Stimulated activated CD4-positive, alpha-beta T cell treated with anti-CD3 and anti-CD28 coated beads, Interleukin-1b, Interleukin-23, amount 100 ng/mL, for 1 hour (primary cell): ENCODE measurements at regions not wholly inside any gene's neighbourhood (a gene's known extent, or its start where the extent isn't known, plus 50 kb on each side); places are given as distances from the start of the nearest gene placed in this dataset.

Experiments
- DNase-seq, 2 donors: peaks; one replicate each; pipeline ENCODE4 v3.0.0-alpha.2; 2020; ENCODE audit warnings: low read depth in 2 of 2

DNA sequence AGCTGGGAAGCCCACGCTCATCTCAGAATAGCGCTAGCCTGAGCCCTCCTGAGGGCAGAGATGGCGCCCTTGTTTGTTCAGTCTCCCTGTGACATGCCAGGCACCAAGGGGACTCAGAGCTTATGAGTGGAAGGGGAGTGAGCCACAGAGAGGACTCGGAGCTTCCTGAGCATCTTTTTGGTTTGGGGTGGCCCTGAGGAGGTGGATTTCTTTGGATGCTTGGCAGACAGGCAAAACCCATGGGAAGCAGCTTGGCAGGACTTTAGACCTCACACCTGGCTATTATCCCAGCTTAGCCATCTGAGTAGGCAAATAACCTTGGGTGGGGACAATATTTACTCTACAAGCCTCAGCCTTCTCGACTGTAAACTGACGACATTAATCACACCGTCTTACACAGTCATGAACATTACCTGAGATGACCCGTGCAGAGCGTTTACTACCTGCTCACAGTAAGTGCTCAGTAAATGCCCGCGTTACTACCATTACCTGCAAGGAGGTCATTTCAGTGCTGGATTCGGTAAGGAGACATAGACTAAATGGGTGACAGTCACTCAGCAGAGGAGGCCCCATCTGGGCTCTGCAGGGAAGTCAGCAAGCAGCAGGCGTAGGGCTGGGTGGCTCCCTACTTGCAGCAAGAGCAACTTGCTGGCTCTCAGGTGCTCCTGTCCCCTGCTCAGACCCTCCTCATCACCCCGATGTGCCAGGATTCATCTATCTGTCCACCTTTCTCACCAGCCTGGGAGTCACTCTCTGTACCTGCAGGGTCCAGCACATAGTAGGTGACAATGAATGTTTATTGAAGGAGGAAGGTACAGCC is 54.9 kb downstream of the KLHDC7A start:
- DNase-seq = no peak

DNA sequence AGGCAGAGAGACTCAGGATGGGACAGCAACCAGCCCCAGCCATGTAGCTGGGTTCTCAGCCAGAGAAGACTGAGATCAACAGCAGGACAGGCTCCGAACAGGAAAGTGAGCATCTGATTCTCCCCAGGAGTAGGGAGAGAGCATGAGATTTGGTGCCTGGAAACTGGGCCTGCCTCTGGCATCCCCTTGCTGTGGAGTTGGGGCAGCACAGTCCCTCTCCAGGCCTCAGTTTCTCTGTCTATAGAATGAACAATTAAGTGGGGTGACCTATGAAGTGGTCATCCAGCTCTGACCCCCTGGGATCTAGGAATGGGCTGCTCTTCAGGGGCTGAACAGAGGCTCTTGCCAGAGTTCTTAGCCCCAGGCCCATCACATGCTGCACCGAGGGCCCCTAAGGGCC is 55.6 kb downstream of the KLHDC7A start:
- no peak for DNase-seq

DNA sequence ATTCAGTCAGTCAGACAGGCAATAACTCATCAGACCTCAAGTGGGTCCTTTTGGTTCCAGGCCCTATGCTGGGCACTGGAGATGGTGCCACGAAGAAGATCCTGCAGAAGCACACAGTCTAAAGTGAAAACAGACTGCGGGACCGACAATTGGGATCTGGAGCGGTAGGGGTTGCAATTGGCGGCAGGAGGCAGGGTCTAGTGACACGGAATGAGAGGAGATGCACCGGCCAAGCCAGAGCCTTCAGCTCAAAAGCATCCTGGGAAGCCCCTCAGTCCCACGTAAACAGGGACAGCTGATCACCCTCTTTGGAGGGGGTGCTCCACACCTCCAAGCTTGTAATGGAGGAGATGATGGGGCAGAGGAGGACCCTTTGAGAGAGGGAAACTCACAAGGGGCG is 56.2 kb downstream of the KLHDC7A start:
- no peak for DNase-seq

DNA sequence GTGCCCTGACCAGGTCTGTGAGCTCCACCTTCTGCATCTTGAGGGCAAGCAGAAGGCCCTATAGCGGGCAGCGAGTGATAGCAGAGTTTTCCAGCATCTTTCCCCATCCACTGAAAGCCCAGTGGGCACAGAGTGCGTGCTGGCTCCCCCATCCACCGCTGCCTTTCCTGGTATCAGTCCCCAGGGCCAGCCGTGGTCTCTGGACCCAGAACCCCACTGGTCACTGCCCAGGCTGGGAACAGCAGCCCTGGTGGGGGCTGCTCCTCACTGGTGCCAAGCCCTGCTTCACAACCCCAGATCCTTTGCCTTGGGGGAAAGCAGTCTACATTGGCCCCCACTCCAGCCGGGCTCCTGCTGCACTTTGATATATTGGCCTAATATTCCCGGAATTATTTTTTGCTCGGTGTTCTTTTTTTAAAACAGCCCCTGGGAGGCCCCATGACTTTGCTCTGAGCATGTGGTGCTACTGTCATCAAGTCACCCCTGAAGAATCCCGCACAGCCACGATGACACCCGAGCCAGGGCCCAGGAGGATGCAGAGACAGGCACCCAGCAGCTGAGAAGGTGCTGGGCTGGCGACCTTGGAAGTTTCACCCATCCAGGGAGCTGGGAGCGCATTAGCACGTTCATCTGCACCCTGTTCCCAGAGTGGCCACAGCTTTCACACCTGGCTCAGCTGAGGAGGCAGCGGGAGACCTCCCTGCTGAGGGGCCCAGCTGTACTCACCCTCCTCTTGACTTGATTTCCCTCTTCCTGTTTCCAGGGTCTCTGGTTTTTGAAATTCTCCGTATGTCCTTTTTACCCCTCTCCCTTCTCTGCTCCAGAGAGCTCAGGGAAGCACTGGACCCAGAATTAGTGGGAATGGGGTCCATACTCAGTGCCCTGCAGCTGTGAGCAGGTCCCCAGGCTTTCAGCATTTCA is 56.9 kb downstream of the KLHDC7A start:
- DNase-seq = no peak

- no peak for DNase-seq
Observed at GRCh38 chr1:18539171-18539570, 58.4 kb downstream of the KLHDC7A start.

DNA sequence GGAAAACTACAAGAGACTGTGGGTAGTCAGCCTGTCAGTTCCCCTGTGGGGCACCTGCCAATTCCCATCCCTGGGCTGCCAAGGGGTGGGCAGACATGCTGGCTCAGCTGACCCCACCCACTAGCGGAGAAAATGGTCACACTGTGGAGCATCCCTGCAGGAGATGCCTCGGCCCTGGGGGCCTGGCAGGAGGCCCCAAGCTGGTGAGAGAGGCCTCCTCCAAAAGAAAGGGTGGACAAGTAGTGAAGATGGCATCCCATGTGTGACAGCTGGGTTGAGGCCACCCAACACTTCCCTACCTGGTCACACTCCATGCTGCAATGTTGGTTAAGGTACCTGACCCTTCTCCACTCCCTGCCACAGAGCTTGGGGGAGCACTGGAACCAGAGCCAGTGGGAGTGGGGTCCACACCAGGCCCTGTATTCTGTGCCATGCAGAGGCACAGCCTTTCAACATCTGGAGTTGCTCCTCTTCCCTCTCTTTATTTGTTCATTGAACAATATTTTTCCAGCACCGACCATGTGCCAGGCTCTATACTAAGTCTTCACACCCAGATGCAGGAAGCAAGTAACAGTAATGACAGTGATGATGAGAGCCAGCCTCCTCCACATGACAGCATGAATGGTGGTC is 59.5 kb downstream of the KLHDC7A start:
- DNase-seq = no peak

DNA sequence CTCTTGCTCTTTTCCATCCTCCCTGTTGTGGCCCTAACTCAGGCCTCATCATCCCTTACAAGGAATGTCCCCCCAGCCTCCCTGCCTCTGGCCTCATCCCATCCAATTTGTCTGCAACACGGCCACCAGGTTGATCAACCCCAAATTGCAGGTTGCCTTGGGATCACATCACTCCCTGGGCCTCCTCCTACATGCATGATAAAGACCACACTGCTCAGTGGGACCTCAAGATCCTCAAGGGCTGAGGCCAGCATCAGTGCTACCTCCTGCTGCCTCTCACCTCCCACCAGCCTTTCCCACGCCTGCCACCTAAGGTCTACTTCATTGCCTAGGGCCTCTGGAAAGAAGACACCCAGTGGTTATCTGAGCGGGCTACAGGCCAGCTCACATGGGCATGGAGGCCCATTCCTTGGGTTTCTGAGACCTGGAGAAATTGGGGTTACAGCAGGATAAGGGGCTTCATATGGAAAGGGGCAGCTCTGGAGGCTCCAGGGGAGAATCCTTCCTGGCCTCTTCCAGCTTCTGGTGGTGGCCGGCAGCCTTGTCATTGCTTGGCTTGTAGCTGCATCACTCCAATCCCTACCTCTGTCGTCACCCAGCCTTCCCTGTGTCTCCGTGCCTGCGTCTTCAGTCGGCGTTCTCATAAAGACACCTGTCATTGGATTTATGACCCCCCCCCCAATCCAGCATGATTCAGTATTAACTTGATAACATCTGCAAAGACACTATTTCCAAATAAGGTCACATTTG is 60.5 kb downstream of the KLHDC7A start:
- DNase-seq = no peak

DNA sequence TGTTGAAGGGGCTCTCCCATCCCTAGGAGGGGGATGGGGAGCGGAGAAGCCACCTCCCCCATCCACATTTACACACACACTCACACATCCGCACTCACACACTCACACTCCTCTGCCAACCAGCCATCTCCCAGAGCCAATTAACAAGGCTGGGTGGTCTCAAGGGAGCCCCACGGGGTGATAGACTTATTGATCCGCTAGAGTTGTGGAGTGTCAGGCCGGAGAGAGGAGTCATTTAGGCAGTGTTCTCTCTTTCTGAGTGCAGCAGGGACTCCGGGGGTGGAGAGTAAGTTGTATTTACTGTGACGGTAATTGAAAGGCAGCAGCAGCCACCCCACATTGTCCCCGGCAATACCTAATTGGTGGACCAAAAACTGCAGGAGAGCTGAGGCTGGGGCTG is 61.6 kb downstream of the KLHDC7A start:
- DNase-seq = no peak

DNA sequence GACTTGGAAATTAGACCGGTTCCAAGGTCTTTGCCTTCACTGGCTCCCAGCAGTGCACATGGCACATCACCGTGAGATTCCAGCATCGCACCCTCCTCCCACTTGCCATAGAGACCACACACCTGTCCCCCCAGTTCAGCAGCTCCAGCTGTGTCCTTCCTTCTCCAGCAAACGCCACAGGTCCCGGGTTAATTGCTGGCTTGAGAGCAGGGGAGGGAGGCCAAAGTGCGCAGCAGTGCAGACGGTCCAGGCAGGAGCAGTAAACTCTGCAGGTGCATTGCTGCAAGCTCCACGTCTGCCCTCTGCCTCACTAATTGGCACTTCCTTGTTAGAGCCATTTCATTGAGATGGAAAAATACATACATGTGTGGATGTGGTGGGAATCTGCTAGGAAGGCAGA is 65.3 kb downstream of the KLHDC7A start:
- no peak for DNase-seq

DNA sequence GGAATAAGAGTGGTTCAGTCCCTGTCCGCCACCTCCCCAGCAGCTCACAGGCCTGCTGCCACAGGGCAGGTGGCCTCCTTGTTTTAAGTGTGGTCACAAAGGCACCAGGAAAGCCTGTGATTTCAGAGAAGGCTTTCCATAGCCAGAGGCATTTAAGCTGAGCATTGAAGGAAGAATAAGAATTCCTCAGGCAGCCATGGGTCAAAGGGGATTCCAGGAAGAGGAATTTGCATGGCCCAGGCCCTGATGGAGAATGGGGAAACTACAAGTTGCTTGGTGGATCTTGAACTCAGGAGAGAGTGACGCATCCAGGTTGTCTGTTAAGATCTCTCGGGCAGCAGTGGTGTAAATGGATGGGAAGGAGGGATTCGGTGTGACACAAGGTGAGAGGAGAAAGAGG is 66.7 kb downstream of the KLHDC7A start:
- no peak for DNase-seq

- DNase-seq = no peak
Observed at GRCh38 chr1:18548643-18549042, 67.9 kb downstream of the KLHDC7A start.

DNA sequence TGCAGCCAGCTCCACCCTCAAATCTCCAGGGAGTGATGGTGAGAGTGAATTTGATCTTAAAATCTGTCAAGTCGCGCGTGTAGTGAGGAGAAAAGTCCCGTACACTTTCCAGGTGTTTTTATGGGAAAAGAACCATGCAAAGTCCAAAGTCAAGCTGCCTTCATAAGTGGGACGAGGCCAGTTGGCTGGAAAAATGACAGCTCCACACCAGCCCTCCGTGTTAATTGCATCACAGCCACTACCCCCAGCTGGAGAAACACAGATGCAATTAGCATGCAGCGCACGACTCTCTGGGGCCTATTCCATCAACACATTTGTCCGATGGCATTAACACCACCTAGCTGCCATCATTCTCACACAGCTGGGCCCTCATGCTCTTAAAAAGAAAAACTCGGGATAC is 68.4 kb downstream of the KLHDC7A start:
- DNase-seq = no peak

DNA sequence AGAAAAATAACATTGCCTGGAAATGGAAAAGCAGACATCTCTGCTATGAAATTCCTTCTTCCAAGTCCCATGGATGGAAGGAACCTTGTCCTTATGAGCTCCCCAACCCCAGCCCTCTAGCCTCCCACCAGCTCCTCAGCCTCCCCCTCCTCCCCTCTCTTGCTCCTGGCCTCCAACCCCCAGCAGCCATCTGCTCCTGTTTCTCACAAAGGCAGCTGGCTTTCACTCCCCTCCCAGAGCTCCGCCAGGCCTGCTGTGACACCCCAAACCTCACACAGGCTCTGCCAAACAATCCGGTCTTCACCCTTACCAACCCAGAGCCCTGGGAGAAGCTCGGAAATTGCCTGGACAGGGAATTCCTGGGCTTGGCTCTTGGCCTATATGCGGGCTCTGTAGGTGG is 69.2 kb downstream of the KLHDC7A start:
- DNase-seq = no peak

DNA sequence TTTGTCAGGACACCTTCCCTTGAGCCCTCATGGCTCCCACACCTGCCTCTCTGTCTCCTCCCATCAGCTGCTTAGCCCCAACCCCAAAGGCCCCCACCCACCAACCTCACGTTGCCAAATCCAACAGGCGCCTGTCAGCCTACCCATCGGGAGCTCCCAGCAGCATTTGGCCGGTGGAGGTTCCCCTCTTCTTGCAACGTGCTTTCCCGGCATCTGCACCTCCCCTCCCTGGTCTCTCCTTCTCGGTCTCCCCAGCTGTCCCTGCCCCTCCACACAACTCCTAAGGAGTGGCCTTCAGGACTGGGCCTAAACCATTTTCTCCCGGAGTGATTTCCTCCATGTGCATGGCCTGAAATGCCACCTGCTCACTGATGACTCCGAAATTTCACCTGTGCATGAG is 71.9 kb downstream of the KLHDC7A start:
- DNase-seq = no peak

DNA sequence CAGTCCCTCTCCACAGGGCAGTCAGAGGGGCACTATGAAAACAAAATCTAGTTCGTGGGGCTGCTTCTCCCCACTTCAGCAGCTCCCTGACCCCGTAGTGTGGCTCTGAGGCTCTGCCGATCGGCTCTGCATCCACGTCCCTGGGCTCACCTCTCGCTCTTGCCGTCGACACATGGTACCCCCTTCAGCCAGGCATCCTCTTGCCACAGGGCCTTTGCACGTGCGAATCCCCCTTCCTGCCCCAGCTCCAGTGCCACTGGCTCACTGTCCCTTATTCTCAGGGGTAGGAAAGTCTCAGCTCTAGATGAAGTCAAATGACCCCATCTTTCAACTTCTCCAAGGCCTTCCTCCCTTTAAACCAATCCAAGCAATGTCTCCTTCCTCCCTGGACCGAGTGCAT is 72.7 kb downstream of the KLHDC7A start:
- no peak for DNase-seq

- no peak for DNase-seq
Observed at GRCh38 chr1:18554099-18554498, 73.4 kb downstream of the KLHDC7A start.

GRCh38 chr1:18554597-18554996 is 73.9 kb downstream of the KLHDC7A start:
- no peak for DNase-seq

- no peak for DNase-seq
Observed at GRCh38 chr1:18555036-18555435, 74.3 kb downstream of the KLHDC7A start.

DNA sequence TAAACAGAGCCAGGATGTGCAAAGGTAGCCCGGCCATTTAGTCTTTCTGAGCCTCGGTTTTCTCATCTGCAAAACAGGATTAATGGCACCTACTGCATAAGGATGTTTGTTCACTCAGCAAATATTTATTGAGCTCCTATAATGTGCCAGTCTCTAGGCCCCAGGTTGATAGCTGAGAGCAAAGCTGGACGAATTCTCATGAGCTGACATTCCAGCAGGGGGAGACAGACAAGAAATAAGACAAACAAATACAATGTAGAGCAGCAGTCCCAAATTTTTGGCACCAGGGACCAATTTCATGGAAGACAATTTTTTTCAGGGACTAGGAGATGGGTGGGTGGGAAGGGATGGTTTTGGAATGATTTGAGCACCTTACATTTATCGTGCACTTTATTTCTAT is 74.3 kb upstream of the PAX7 start:
- no peak for DNase-seq

DNA sequence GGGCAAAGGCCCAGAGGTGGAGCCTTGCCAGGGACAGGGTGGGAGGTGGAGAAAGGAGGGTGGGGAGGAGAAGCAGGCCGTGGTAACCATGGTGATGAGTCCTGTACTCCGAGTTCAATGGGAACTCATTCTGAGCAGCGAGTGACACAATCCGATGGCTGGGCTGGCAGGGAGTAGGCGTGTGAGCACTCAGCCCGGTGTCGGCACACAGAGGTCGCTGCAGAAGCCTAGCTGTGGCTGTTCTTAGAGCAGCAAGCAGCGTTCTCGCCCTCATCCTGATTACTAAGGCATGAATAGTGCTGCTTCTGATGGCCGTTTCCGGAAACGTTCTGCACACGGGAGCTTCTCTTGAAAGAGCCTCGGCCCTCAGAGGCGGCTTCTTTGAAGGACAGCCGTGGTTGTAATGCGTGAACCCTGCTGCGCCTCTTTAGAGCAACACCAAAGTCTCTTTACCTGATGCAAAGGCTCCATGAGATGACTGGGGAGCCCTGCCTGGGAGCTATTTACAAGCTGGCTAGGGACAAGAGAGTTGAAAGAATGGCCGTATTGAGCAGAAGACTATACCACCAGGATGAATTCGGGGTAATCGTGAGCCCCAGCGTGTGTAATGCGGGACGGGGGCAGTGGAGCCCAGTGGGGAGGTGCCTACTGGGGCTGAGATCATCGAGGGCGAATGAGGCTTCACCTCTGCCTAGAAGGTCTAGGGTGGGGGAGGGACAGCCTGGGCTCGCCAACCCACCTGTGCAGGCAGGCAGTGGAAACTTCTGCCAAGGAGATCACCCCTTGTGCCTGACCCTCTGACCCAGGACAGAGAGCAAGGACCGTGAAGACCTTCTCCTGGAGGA is 72.8 kb upstream of the PAX7 start:
- no peak for DNase-seq

DNA sequence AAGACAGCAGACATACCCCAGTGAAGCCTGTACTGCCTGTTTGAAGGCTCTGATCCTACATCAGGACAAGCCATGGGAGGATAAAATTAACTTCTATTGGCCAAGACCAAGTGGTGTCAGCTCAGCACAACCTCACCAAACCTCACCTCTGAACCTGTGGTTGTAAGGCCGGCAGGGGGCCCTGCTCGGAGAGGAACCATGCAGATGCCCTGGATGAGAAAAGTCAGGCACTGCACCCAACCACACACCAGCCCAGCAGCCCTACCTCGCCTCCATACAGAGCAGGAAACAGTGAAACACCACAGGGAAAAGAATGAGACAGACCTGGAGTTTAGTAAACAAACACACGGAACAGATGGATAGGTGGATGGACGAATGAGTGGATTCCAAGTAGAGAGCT is 70.0 kb upstream of the PAX7 start:
- DNase-seq = no peak
